K562 (cell line): ENCODE measurements at regions not wholly inside any gene's neighbourhood (a gene's known extent, or its start where the extent isn't known, plus 50 kb on each side); places are given as distances from the start of the nearest gene placed in this dataset.

Source experiments
- ATAC-seq: fragments of 200-7000 bp; cut with Tn5 transposase; 3 replicates; pipeline ENCODE4 v1.9.1; 2020; ENCODE audit warnings: moderate library complexity
- BruUV-seq: library from RNA; stranded (reverse); fragments of 400-500 nt; replicated peaks from 2 replicates; lab custom pipeline; 2021; lab: Mats Ljungman, UMichigan
- CTCF ChIA-PET: fragments of 300-600 bp; formaldehyde crosslinking; extraction: SDS; loops from one replicate; lab custom pipeline; 2021; ENCODE audit warnings: low intra/inter-chr PET ratio; lab: Yijun Ruan, JAX
- POLR2A ChIA-PET: fragments of 300-600, 350-650 bp; sonication (Branson Sonifier 250); formaldehyde crosslinking; extraction: SDS; loops from one replicate; lab custom pipeline; 2021; ENCODE audit warnings: antibody characterized with exemption, inconsistent platforms; lab: Yijun Ruan, JAX
- DNase-seq, 4 experiments: peaks; one replicate each; pipeline versions ENCODE4 v3.0.0 to v3.0.0-alpha.2; 2011 to 2018; ENCODE audit warnings: low spot score in 3 of 4, mixed read lengths in 3 of 4; ENCODE audit errors: extremely low read depth in 1 of 4
- FAIRE-seq: peaks from 2 replicates; lab custom pipeline; 2011; peaks lifted over from hg19 to GRCh38; lab: Jason Lieb, UNC
- H2AFZ ChIP-seq: 2 replicates; pipeline ENCODE4 v1.6.0; 2011; ENCODE audit warnings: low read depth, low read length, control low read depth, inconsistent platforms
- H3K27ac ChIP-seq: fragments of 200-600 bp; 3 replicates; pipeline ENCODE4 v1.8.0; 2011; ENCODE audit warnings: low read depth, mild to moderate bottlenecking, control low read depth, inconsistent platforms, low read length, moderate library complexity, mixed read lengths; ENCODE audit errors: extremely low read depth
- H3K27me3 ChIP-seq, 2 experiments: fragments of 300-600 bp in 1 of 2; 2 replicates in 1 of 2; 3 replicates in 1 of 2; pipeline versions ENCODE4 v1.6.0 to v1.8.0; 2011; ENCODE audit warnings: inconsistent platforms in 2 of 2, low read length in 2 of 2, mild to moderate bottlenecking in 1 of 2, mixed read lengths in 1 of 2, moderate library complexity in 1 of 2; ENCODE audit not compliant: control insufficient read depth in 2 of 2, insufficient read depth in 2 of 2
- H3K36me3 ChIP-seq: fragments of 300-600 bp; 3 replicates; pipeline ENCODE4 v1.8.0; 2011; ENCODE audit warnings: mild to moderate bottlenecking, low read length, inconsistent platforms; ENCODE audit not compliant: control insufficient read depth, insufficient read depth
- H3K4me1 ChIP-seq, 2 experiments: fragments of 200-600 bp in 1 of 2; replicated peaks in 1 of 2; 2 replicates in 1 of 2; 3 replicates in 1 of 2; pipeline versions ENCODE4 v1.5.1 to v1.8.0; 2011; ENCODE audit warnings: inconsistent platforms in 2 of 2, low read length in 2 of 2, mild to moderate bottlenecking in 1 of 2, mixed read lengths in 1 of 2, moderate library complexity in 1 of 2; ENCODE audit not compliant: control insufficient read depth in 2 of 2, insufficient read depth in 2 of 2
- H3K4me2 ChIP-seq: 2 replicates; pipeline ENCODE4 v1.6.1; 2011; ENCODE audit warnings: low read length, control low read depth, inconsistent platforms, mixed read lengths; ENCODE audit not compliant: insufficient read depth
- H3K4me3 ChIP-seq: fragments of 200-600 bp; sonication (generic), shearing (Covaris generic); 2 replicates; pipeline ENCODE4 v1.5.1; 2016; ENCODE audit warnings: control low read depth, inconsistent platforms
- H3K79me2 ChIP-seq: fragments of 200-600 bp; 3 replicates; pipeline ENCODE4 v1.8.0; 2011; ENCODE audit warnings: low read length, inconsistent platforms; ENCODE audit not compliant: control insufficient read depth, insufficient read depth
- H3K9ac ChIP-seq, 2 experiments: 2 replicates each; pipeline versions ENCODE4 v1.6.0 to v1.6.1; 2011; ENCODE audit warnings: low read depth in 2 of 2, low read length in 2 of 2, control low read depth in 1 of 2, inconsistent platforms in 1 of 2, mild to moderate bottlenecking in 1 of 2, mixed read lengths in 1 of 2; ENCODE audit not compliant: insufficient read depth in 1 of 2
- H3K9me1 ChIP-seq: one replicate; pipeline ENCODE4 v1.6.0; 2011; ENCODE audit warnings: inconsistent platforms, mild to moderate bottlenecking, low read length, moderate library complexity; ENCODE audit not compliant: control insufficient read depth, insufficient read depth
- H3K9me3 ChIP-seq: replicated peaks from 2 replicates; pipeline ENCODE4 v1.5.1; 2011; ENCODE audit warnings: low read depth, low read length, inconsistent platforms; ENCODE audit not compliant: control insufficient read depth, insufficient read depth
- H4K20me1 ChIP-seq: replicated peaks from 2 replicates; pipeline ENCODE4 v1.6.1; 2011; ENCODE audit warnings: low read length, inconsistent platforms, mixed read lengths; ENCODE audit not compliant: control insufficient read depth, insufficient read depth
- ELK3 ChIP-seq: fragments of 450-650 bp; formaldehyde crosslinking; IDR thresholded peaks from 2 replicates; pipeline ENCODE4 v1.4.0; 2020; ENCODE audit warnings: mild to moderate bottlenecking
- HMBOX1 ChIP-seq: sonication (generic); IDR thresholded peaks from 2 replicates; pipeline ENCODE4 v1.6.1; 2016
- MAFF ChIP-seq: IDR thresholded peaks from 2 replicates; pipeline ENCODE4 v1.6.1; 2012; ENCODE audit warnings: low read length, improper control_type of control experiment
- SNIP1 ChIP-seq: fragments of 450-650 bp; IDR thresholded peaks from 2 replicates; pipeline ENCODE4 v1.7.1; 2017; ENCODE audit warnings: low read depth, mild to moderate bottlenecking
- ZNF121 ChIP-seq: sonication (generic); formaldehyde crosslinking; conservative IDR thresholded peaks from 2 replicates; pipeline ENCODE4 v1.8.0; 2022; ENCODE audit warnings: missing genetic modification reagents
- ZNF695 ChIP-seq: fragments of 450-650 bp; formaldehyde crosslinking; IDR thresholded peaks from 2 replicates; pipeline ENCODE4 v1.4.0; 2020; ENCODE audit warnings: mild to moderate bottlenecking, moderate library complexity
- WGBS: fragments of 100-300 bp; shearing (Covaris generic); methylation state at CpG from one replicate; pipeline ENCODE4 v1.1.6; 2016; ENCODE audit warnings: low coverage, mixed read lengths; ENCODE audit not compliant: insufficient coverage; ENCODE audit errors: missing lambda C conversion rate; 5-methylcytosine and 5-hydroxymethylcytosine counted together
- in situ Hi-C: fragments of 300-500 bp; cut with MboI; formaldehyde crosslinking; loops from 4 replicates; pipeline ENCODE4 v1.15.0; 2018; ENCODE audit warnings: inconsistent platforms, mixed read lengths
- intact Hi-C: fragments of 100-400 bp; cut with micrococcal nuclease; formaldehyde crosslinking; loops from 2 replicates; pipeline ENCODE4 v1.14.2; 2022

GRCh38 chrX:74251006-74251930 is 52.7 kb upstream of the ZCCHC13 start (continued):
- TF ChIP-seq ELK3 (no peak), HMBOX1 (0 out of 2 replicates have a peak, but pooled peaks have one; percentile 15), MAFF (peak; percentile 35; the same call in 1 of the 2 replicates), SNIP1 (no peak)

GRCh38 chrX:74250574-74250973 is 53.4 kb upstream of the ZCCHC13 start:
- H2AFZ ChIP-seq, result no peak overlapping the region

More at GRCh38 chrX:74250574-74250973, 53.4 kb upstream of the ZCCHC13 start:
- WGBS, result 65% methylated on average over 2 of the region's 2 CpGs
- in situ Hi-C loops (no loop called here), intact Hi-C loops (loop anchor here (2.0 kb wide), 1 partner anchor 42 kb away; no protein-coding TSS in a partner anchor)
- no peaks in the 10 kb centered on the region for H4K20me1 ChIP-seq
- H3K4me3 ChIP-seq, result no peak overlapping the region
- H3K27ac ChIP-seq, result no peak overlapping the region; the same call in 2 of the 3 replicates
- DNase-seq (peak in 1 of 4 experiments; percentile 4), FAIRE-seq (no peak), ATAC-seq (peak; percentile 27; the same call in 2 of the 3 replicates)
- H3K4me2 ChIP-seq, result no peak overlapping the region
- H3K36me3 ChIP-seq, result peaks cover 12% of the 10 kb centered on the region
- 0 out of 3 replicates have a peak, but pooled peaks cover 4% of the 10 kb centered on the region for H3K79me2 ChIP-seq
- POLR2A ChIA-PET, result interaction anchor here (0.7 to 0.9 kb wide), 2 partner anchors 388 to 552 kb away, joined by 3 read pairs; no protein-coding TSS in a partner anchor
- no TSS peak for BruUV-seq
- peak; percentile 37; the same call in 1 of the 2 replicates for TF ChIP-seq ZNF121 (CRISPR knock-in tag)
- no peak for TF ChIP-seq ZNF695 (CRISPR knock-in tag)
- no peaks in the 10 kb centered on the region for H3K9me1 ChIP-seq
- no peaks in the 10 kb centered on the region for H3K9me3 ChIP-seq
- peaks cover 4 to 14% of the 10 kb centered on the region in 2 experiments; a peak in 3 of 5 replicates for H3K4me1 ChIP-seq
- no peak overlapping the region for H3K9ac ChIP-seq
- H3K27me3 ChIP-seq, result no peaks in the 10 kb centered on the region
- CTCF ChIA-PET, result no interaction called here
